ENCODE measurements at regions not wholly inside any gene's neighbourhood (a gene's known extent, or its start where the extent isn't known, plus 50 kb on each side); places are given as distances from the start of the nearest gene placed in this dataset.
"Not testable (repeated sequence)": the region's sequence is repeated elsewhere in the genome, so short reads cannot be mapped to it uniquely, and the experiment has no call there.

DNA sequence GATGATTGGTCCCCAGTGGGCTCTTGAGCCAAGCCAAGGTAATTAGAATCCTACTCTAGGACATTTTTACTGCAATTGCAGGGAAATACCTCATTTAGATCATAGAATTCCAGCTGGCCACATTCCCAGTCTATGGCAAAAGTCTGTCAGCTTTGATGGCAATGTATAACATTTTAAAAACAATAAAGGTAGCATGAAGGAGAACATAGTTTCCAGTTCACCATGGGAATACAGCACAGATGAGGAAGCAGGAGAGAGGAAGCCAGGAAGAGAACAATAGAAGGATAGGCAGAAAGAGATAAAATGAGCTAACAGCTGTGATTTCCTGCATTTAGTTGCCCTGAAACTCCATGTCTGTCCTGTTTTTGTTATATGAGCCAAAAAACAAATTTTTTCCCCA is 897.3 kb upstream of the DDX18 start:
- DNase-seq (ENCODE audit: low read depth in 2 of 2) = peak; percentile 85 to 86

GRCh38 chr2:116918574-116918973 is 895.9 kb upstream of the DDX18 start:
- DNase-seq (ENCODE audit: low read depth in 2 of 2) = no peak

DNA sequence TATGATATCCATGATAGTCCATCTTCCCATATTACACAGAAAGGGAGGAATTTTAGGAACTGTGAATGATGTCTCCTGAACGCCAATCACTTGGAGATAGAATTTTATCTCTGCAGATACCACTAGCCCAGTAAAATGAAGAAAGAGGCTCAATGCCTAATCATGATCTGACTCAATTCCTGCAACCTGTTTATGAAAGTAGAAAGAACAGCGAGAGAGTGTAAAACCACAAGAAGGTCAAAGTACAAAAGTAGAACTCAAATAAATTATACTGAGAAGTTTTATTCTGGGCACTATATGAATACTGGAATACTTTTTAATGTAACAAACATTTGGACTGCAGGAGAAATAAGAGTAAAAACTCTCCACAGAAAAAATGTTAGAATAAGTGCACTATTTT is 892.1 kb upstream of the DDX18 start:
- DNase-seq (ENCODE audit: low read depth in 2 of 2) = no peak

DNA sequence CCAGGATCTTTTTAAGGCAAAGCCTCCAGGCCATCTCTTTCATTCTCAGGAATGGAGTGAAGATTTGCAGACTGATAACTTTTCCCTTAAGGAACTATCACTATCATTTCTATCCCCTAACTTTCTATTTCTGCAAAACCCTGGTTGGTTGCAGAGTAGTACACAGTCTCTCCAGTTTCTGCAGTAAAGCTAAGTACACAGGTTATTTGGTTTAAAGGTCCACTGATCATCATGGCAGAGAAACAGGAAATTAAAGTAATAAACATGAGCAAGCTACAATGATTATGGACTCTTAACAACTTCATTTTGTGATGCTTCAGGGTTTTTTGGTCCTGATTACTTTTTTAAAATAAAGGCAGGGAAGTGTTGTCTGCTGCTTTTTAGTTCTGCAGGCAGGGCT is 890.0 kb upstream of the DDX18 start:
- DNase-seq (ENCODE audit: low read depth in 2 of 2) = no peak

GRCh38 chr2:116935097-116935814 is 879.2 kb upstream of the DDX18 start:
- no peak for DNase-seq (ENCODE audit: low read depth in 2 of 2)

DNA sequence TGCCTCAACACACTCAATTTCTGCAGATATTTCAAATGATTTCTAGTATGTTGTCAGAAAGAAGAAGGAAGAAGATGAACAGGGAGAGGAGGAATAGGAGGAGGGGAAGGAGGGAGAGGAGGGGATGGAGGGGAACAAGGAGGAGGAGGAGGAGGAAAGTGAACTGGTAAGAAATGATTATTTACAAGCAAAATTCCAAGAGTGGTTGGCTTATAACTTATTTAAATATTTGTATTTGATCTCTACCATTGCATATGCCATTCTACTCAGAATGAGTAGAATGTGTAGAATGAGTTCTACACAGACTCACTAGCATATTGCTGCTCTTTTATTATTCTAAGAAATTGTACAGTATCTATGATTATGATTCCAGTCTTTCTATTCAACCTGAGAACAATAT is 866.2 kb upstream of the DDX18 start:
- DNase-seq (ENCODE audit: low read depth in 2 of 2) = no peak

- no peak for DNase-seq (ENCODE audit: low read depth in 2 of 2)
These were observed 865.2 kb upstream of the DDX18 start for GRCh38 chr2:116949249-116949648.

- DNase-seq (ENCODE audit: low read depth in 2 of 2) = peak; percentile 22 to 34
These were observed 862.2 kb upstream of the DDX18 start for GRCh38 chr2:116952254-116952653.

DNA sequence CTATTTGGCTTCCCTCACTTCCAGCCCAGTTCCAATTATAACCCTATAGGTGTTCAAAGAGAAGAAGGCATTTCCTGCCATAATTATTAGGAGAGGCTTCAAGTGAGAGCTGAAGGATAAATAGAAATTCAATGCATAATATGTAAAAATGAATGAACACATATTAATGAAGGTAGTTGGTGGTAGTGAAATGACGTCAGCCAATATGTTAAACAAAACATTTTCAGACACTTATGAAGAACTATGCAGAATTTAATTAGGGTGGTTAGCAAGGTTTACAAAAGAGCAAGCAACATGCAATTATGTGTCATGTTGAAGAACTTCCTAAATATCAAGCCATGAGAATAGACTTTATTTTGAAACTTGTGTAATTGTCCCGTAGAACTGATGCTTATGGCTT is 858.8 kb upstream of the DDX18 start:
- DNase-seq (ENCODE audit: low read depth in 2 of 2) = no peak

DNA sequence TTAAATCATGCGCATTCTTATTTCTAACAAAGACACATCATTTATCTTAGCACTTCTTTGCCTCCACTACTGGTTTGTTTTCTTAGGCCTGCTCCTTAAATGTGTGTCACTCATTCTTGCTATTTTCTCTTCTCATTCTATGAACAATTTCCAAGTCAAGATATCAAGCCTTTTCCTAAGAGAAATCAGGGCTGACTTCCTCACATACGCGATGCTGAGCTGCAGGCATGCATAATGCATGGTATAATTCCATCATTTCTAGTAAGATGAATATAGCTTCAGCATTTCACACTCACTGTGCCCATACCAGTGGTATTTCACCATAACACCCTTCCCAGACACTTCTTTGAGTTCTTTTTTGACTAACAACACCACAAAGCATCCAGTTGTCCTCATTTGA is 838.9 kb upstream of the DDX18 start:
- no peak for DNase-seq (ENCODE audit: low read depth in 2 of 2)

GRCh38 chr2:116979916-116980764 is 834.4 kb upstream of the DDX18 start:
- DNase-seq (ENCODE audit: low read depth in 2 of 2) = no peak

- no peak for DNase-seq (ENCODE audit: low read depth in 2 of 2)
These were observed 827.0 kb upstream of the DDX18 start for GRCh38 chr2:116987447-116987846.

DNA sequence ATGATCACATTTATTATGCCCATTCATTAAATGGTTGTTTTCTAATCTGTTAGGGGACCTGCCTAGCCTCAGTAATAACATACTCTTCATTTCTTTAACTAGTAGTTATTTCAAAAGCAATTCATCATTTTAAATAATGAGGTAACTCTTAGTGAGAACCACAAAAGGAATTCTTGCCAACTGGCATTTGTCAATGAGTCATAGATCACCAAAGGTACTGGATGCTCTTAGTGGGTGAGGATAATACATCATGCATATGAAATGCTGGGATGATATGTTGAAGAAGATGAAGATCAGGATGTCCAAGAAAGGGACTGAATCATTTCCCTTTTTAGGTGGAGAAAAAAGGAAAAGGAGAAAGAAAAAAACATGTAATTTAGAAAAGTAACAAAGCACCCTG is 826.2 kb upstream of the DDX18 start:
- no peak for DNase-seq (ENCODE audit: low read depth in 2 of 2)

- DNase-seq (ENCODE audit: low read depth in 2 of 2) = no peak
These were observed 795.1 kb upstream of the DDX18 start for GRCh38 chr2:117019357-117019756.

- no peak for DNase-seq (ENCODE audit: low read depth in 2 of 2)
These were observed 786.8 kb upstream of the DDX18 start for GRCh38 chr2:117027646-117028045.

- not testable (repeated sequence) for DNase-seq (ENCODE audit: low read depth in 2 of 2)
These were observed 785.8 kb upstream of the DDX18 start for GRCh38 chr2:117028708-117029107.

- no peak for DNase-seq (ENCODE audit: low read depth in 2 of 2)
These were observed 758.8 kb upstream of the DDX18 start for GRCh38 chr2:117055499-117056375.

DNA sequence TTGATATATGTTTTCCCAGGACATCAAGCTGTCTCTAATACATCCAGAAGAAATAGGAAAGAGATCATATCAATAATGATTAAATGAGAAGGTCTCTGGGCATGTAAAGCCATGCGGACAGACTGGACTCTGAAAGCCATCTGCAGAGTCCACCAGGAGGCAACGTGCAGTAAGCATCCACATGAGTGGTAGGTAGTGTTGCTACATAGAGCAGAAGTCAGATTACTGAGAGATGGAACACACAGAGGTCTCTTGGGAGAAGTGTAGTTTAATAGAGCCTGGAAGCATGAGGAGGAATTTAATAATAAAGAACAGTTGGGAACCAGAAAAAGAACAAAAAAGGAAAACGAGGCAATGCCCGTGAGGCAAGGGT is 758.1 kb upstream of the DDX18 start:
- DNase-seq (ENCODE audit: low read depth in 2 of 2) = no peak

GRCh38 chr2:117057016-117057415 is 757.5 kb upstream of the DDX18 start:
- DNase-seq (ENCODE audit: low read depth in 2 of 2) = no peak

DNA sequence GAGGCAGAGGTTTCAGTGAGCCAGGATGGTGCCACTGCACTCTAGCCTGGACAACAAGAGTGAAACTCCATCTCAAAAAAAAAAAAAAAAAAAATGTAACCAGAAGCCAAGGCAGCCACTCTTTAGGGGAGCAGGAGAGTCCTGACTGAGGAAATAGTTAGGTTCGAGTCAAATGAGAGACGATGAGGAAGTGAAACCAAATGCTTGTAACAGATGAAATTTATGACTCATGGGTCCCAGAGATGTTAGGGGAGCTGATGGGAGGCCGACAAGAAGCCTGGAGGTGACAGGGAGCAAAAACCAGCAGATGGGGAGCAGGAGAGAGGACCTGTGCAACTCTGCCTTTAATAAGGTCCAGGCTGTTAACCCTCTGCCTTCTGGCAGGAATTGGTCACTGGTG is 756.1 kb upstream of the DDX18 start:
- no peak for DNase-seq (ENCODE audit: low read depth in 2 of 2)

DNA sequence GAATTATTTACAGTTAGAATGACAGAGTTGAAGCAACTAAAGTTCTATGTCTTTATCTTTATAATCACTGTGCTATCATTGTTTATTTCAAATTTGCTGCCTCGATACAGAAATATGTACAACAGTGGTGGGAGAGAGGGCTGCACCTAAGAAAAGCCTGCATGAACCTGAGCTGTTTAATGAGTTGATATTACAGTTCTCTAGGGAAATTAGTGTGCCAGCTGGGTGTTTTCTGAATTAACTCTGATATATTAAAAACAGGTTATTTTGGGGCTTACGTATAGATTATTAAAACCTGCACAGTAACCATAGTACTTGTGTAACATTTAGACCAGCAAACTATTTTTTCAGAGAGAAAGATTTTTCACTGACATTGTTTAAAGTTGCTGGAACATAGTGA is 750.5 kb upstream of the DDX18 start:
- no peak for DNase-seq (ENCODE audit: low read depth in 2 of 2)

- no peak for DNase-seq (ENCODE audit: low read depth in 2 of 2)
These were observed 748.6 kb upstream of the DDX18 start for GRCh38 chr2:117065912-117066311.

Data from dermis microvascular lymphatic vessel endothelial cell (primary cell).